Epithelial cell of proximal tubule (primary cell): ENCODE measurements at regions not wholly inside any gene's neighbourhood (a gene's known extent, or its start where the extent isn't known, plus 50 kb on each side); places are given as distances from the start of the nearest gene placed in this dataset.

Source experiments
- DNase-seq: peaks from one replicate; pipeline ENCODE4 v3.0.0-alpha.2; 2011; ENCODE audit warnings: low read depth
- H3K4me3 ChIP-seq: 2 replicates; pipeline ENCODE4 v1.5.1; 2011; ENCODE audit warnings: low read depth, mild to moderate bottlenecking, low read length
- TF ChIP-seq, protein P1 (sequence below): conservative IDR thresholded peaks from 2 replicates; pipeline ENCODE4 v1.5.1; 2012; ENCODE audit warnings: low read depth, mild to moderate bottlenecking, low read length

DNA sequence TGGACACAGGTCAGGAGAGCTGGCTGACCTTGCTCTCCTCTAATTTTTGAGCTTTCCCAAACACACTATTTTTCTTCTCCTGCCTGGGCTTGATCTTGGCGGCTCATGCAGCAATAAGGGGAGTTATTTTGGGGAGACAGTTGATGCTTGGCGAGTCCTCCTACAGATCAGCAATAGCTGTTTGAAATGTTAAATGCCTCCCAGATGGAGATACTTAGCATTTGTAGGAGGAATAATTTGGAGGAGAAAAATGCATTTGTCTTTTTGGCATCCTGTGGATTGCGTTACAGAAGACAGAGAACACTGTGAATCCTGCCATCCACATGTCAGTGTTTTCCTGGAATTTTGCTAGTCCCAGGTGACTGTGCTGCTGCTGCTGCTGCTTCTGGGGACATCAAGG lies 328.0 kb upstream of the XYLT1 start:
- TF ChIP-seq, protein P1, sequence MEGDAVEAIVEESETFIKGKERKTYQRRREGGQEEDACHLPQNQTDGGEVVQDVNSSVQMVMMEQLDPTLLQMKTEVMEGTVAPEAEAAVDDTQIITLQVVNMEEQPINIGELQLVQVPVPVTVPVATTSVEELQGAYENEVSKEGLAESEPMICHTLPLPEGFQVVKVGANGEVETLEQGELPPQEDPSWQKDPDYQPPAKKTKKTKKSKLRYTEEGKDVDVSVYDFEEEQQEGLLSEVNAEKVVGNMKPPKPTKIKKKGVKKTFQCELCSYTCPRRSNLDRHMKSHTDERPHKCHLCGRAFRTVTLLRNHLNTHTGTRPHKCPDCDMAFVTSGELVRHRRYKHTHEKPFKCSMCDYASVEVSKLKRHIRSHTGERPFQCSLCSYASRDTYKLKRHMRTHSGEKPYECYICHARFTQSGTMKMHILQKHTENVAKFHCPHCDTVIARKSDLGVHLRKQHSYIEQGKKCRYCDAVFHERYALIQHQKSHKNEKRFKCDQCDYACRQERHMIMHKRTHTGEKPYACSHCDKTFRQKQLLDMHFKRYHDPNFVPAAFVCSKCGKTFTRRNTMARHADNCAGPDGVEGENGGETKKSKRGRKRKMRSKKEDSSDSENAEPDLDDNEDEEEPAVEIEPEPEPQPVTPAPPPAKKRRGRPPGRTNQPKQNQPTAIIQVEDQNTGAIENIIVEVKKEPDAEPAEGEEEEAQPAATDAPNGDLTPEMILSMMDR, result no peak

DNA sequence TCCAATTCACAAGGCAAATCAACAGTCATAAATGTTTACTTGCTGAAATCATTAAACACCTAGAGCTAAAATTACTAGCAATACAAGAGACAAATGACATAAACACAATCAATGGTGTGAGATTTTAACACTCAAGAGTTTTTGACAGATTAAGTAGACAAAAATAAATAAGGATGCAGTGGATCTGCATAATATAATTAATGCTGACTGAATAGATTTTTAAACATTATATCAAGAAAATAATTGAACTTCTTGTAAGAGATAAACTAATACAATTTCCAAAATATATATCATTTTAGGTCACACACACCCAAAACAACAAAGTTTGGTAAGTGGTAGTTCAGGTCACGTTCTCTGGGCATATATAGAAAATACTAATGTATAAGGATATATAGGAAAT lies 322.6 kb upstream of the XYLT1 start:
- DNase-seq, result no peak
- no peak overlapping the region for H3K4me3 ChIP-seq
- TF ChIP-seq, protein P1, result no peak

More for the DNA sequence above, 328.0 kb upstream of the XYLT1 start:
- DNase-seq, result no peak
- no peak overlapping the region for H3K4me3 ChIP-seq

DNA sequence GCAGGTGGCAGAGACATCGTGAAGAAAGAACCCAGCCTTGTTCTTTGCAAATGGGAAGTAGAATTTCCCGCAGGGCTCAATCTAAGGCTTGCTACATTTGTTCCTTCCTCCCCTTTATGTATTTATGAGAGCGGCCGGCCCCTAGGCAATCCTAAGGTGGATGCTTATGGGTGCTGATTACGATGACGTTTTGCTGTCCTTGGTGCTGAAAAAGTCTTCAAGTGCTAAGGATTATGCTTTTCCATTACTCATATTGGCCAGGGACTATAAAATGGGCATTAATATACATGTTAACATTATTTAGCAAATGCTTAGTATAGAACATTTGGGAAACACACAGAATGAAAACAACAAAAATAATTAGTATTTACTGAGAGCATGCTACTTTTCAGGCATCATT lies 313.3 kb upstream of the XYLT1 start:
- no peak for DNase-seq
- TF ChIP-seq, protein P1, result no peak
- H3K4me3 ChIP-seq, result no peak overlapping the region

DNA sequence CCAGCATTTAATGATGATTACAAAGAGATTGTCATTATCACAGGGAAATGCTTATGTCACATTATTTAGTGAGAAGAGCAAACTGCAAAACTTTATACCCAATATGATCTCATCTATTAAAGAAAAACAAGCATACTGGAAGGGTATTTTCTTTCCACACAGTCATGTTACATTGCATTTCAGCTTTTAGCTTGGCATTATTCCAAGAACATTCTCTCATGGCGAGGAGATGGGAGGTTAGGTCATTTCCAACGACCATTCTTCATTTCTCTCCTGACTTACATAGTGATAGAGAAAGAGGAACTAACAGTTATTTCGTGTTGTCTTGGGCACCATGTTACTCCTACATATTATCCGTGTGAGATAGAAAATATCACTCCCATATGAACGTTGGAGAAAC lies 309.4 kb upstream of the XYLT1 start:
- H3K4me3 ChIP-seq, result no peak overlapping the region
- no peak for DNase-seq
- TF ChIP-seq, protein P1, result no peak

DNA sequence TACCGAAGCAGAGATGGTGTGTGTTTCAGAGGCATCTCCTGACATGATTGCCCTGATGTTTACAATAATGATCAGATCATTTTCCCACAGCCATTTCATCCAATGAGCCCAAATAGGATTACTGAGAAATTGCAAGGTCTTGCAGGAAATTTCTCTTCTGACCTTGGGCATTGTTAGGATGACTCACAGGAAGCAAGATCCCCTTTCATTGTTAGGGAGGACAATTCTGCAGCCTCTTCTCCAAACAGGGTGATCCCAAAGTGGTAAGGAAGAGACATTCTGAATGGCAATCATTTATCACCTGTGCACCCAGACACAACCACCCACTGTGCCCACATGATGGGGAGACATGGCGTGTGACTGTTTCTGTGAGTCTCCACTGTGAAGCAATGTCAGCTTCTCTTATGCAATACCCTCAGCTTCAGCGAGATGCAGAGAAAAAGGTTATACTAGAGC lies 306.7 kb upstream of the XYLT1 start:
- no peak overlapping the region for H3K4me3 ChIP-seq
- DNase-seq, result no peak
- TF ChIP-seq, protein P1, result no peak

DNA sequence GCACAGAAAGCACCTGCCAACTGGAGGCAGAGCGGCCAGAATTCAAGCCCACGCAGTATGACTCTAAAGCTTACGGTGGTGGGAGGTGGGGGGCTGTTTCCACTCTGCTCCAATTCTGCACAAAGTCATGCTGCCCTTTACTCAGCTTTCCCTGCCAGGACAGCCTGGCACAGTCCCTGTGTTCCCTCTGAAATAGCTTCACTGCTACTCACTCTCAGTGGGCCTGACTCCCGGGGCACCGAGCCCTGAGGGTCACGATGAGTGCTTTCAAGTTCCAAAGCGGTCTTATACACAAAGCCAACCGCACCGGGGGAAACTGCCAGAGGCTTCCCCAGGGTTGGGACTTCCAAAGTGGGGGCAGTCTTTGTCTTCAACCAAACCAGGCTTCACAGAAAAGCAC lies 306.1 kb upstream of the XYLT1 start:
- TF ChIP-seq, protein P1, result no peak
- no peak for DNase-seq
- no peak overlapping the region for H3K4me3 ChIP-seq

DNA sequence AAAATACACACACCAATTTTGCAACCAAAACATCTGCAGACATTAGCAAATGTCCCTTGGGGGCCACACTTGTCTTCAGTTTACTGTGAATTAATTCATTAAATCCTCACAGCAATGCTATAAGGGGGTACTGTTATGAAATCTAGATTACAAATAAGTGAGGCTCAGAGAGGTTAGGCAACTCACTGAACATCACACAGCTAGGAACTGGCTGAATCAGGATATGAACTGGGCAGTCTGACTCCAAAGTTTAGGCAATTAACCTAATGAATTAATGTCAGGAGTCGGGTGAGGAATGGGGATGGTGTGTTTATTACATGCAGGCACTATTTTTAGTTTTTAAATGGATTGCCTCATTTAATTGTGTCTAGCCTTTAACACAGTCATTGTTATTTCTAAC lies 305.7 kb upstream of the XYLT1 start:
- no peak overlapping the region for H3K4me3 ChIP-seq
- DNase-seq, result no peak
- TF ChIP-seq, protein P1, result no peak
